Left kidney (tissue), 1 donor: ENCODE measurements at regions not wholly inside any gene's neighbourhood (a gene's known extent, or its start where the extent isn't known, plus 50 kb on each side); places are given as distances from the start of the nearest gene placed in this dataset.
"Not testable (repeated sequence)": the region's sequence is repeated elsewhere in the genome, so short reads cannot be mapped to it uniquely, and the experiment has no call there.

Experiments
- DNase-seq: peaks from one replicate; pipeline ENCODE4 v3.0.0-alpha.2; 2013

DNA sequence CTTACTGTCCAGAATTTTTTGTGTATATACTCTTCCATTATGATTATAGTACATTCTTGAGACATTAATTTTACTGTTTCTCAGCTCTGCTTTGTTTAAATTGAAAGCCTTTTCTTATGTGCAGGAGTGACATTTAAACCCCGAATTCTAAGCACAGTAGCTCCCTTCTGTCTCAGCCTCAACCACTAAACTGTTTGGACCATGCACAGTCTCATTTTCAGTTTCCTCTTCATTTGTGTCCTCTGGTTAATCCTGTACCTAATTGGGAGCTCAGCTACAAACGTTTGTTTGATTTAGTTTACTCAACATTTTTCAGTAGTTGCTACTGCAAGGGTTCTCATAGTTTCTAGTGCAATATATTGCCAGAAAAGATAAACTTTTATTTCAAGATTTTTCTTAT lies 206.3 kb downstream of the SLITRK5 start:
- DNase-seq: no peak

GRCh38 chr13:87878706-87879105 lies 207.5 kb downstream of the SLITRK5 start:
- no peak for DNase-seq

GRCh38 chr13:87884884-87885283 lies 213.7 kb downstream of the SLITRK5 start:
- no peak for DNase-seq

DNA sequence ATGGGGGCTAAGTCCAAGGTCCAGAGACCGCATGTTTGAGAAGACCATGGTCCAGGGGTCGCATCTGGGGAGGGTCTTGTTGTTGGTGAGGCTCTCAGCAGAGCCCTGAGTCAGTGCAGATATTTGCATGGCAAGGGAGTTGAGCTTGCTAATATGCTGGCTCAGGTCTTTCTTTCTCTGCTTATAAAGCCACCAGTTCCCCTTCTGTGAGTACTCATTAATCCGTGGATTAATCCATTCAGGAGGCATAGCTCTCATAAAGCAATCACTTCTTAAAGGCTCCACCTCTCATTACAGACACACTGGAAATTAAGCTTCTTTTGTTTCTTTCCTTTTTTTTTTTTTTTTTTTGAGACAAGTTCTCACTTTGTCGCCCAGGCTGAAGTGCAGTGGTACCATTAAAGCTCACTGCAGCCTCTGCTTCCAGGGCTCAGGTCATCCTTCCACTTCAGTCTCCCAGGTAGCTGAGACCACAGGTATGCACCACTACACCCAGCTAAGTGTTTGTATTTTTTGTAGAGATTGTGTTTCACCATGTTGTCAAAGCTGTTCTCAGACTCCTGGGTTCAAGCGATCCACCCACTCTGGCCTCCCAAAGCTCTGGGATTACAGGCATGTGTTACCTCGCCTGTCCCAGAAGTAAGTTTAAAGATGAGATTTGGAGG lies 216.4 kb downstream of the SLITRK5 start:
- peak; percentile 1 for DNase-seq

DNA sequence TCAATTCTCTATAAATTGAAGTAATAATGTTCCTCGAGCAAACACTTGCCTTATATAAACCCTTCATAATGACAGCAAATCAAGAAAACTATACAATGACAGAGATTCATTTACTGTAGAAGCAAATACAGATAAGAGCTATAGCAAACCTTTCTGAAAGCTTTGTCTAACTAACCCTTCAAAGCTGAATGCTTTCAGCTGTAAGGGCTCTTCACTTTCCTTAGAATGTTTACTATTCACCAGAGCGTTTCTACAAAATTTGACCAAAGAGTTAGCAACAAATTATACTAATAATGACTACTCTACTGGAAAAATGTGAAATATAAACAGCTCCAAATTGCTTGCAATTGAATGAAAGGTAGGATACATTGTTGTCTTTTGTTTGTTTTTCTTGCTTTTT lies 218.1 kb downstream of the SLITRK5 start:
- DNase-seq: no peak

DNA sequence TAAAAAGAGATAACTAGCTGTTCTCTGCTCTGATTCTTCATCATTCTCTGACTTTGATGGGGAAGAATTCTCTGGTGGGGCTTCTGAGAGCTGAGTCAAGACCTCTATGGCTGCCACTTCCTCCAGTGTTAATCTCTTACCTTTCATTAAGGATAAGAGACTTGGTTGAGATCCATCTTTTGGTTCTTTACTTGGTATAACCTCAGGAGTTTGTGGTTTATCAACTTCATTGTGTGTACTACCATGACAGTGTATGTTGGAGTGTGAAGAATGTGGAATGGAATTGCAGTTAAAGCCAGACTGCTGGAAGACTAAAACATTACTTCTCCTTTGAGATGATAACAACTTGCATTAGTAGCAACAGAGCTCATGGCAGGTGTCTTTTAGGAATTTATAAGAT lies 222.0 kb downstream of the SLITRK5 start:
- DNase-seq: no peak

DNA sequence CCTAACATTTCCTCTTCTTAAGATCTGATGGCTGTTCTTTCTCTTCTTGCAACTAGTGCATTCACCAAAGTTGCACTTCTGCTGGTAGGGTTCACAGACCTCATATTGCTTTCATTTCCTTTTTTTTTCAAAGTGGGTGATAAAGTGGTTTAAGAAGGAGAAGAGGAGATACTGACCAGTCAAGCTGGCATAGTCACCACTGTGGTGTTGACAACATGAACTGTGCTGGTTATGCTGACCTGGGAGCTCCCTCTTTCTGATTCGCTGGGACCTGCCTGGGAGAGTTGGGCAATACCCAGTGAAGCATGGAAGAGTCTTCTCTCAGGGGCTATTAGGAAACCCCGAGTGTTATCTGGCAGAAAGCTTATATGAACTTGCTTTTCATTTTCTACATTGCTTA lies 222.9 kb downstream of the SLITRK5 start:
- no peak for DNase-seq

DNA sequence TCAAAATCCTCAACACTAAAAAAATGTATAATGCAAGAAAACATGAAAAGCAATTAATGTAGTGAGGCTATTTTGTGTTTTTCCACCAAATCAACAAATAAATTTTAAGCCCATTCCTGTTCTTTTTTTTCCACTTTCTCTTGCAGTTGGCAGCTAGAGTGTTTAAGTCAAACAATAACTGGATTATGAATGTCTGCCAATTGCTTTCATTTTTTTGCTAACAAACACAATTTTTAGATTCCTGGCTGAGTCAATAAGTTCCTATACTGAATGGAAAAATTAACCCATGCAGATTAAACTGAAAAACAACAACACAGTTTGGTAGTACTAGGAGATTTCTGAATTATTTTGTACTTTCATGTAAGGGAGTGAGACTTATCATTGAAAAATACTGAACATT lies 232.4 kb downstream of the SLITRK5 start:
- no peak for DNase-seq

DNA sequence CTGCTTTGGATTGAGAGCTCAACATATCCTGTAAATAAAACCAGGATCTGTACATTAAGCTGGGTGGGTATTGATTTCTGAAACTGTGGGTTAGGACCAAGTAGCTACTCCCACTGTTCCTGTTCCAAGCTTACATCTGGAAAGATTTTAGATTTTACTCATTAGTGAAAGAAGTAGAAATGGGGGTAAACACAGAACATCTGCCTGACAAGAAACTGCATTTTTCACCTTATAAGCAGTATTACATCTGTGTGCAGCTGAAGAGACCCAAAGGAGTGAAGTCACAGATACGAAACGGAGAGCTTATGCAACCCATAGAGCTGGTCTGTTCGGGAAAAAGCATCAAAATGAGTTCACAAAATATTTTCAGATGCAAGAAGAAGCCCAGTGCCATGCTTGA lies 235.2 kb downstream of the SLITRK5 start:
- DNase-seq: no peak

- no peak for DNase-seq
Observed at GRCh38 chr13:87907202-87907601, 236.0 kb downstream of the SLITRK5 start.

DNA sequence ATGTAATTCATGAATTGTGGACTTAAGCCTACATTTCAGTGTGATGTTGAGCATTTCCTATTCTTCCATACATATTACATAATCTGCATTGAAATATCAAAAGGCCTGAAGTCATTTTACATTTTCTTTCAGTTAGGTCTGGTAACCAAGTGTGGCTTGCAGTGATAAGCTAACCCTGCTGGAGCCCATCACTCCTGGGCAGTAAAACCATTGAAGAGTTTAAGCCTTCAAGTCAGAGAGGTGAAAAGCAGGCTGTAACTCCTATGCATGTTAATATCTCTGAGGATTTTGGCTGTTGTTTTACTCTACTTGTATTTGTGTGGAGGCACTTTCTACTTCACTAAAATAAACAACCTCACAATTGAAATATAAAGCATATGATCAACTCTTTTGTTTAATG lies 248.8 kb downstream of the SLITRK5 start:
- DNase-seq: no peak

DNA sequence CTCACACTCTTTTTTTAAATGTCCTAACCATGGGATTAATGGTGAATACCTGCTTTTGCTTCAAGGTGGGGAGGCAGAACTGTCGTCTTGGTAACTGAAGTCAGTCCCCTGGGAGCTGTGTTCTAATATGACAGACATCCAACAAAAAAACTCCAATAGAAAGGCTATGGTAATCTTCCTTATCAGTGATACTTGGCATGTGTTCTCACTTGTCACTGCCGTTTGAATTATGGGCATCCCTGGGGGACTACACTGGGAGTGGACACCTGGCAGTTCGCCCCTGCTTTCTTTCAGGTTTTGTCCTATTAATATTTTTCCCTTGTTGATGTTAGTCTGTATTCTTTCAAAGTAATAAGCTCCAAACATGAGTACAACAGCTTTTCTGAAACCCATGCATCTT lies 252.6 kb downstream of the SLITRK5 start:
- no peak for DNase-seq

- no peak for DNase-seq
Observed at GRCh38 chr13:87925006-87925405, 253.8 kb downstream of the SLITRK5 start.

DNA sequence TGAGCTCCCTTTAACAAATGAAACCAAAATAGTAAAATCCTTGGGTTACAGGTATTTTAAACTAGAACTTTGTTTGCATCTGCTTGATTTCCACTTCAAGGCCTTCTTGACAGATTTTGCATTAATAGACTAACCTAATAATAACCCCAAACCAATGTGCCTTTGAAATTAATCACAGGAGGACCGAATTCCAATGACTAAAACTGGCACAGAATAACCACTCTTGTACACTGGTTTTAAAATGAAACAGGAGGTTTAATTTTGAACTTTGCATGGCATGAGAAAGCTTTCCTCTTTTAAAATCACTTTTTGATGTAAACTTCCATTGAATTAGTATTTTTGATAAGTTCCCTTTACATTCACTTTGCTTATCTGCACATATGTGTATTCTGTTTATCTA lies 269.6 kb downstream of the SLITRK5 start:
- no peak for DNase-seq

GRCh38 chr13:87941226-87941625 lies 270.1 kb downstream of the SLITRK5 start:
- no peak for DNase-seq

DNA sequence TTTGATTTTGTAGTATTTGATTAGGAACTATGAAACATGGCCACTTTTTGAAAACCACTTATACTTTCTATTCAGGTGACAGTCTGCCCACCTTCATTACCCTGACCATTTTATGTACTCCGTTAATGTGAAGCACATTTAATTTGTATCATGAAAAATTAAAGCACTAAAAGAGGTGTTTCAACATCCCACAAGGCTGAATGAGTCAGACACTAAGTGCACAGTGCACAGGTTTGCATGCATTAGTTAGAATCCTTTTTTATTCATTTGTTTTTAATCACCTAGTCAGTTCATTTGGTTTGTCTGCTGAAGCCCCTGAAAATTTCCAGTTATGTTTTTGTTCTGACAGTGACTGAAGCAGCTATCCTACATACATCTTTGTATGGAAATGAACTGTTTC lies 271.0 kb downstream of the SLITRK5 start:
- no peak for DNase-seq

GRCh38 chr13:87944038-87944437 lies 272.9 kb downstream of the SLITRK5 start:
- no peak for DNase-seq

DNA sequence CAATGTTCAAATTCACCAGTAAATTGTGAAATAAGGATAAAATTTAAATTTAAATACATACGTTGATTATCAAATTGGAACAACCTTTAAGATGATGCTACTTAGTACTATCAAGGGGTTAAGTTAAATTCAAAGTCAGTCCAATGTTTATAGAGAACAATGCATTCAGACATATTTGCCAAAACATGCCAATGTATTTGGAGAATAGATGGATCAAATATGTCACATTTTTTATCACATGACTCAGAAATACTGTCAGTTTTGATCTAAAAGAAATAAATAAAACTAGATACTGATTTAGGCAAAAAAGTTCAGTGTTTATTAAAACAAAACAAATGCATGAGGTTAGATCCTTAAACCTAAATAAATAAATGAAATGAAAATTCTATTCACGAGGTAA lies 281.2 kb downstream of the SLITRK5 start:
- DNase-seq: no peak

GRCh38 chr13:87953381-87953780 lies 282.2 kb downstream of the SLITRK5 start:
- no peak for DNase-seq

- DNase-seq: no peak
Observed at GRCh38 chr13:87954091-87954490, 282.9 kb downstream of the SLITRK5 start.

DNA sequence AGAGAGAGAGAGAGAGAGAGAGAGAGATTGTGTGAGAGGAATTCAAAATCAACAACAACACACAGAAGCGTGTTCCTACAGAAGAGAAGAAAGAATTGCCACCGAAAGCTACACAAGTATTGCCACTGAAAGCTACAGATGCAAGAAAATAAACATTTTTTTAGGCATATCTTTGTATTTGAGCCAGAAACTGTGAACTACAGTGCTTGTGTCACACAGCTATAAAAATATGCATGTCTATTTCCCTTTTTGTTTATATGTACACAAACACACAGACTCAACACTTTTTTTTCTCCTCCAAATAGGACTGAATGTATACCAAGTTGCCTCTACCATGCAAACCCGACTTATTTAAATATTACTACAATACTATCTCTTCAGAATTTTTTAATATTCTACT lies 290.4 kb downstream of the SLITRK5 start:
- DNase-seq: no peak

DNA sequence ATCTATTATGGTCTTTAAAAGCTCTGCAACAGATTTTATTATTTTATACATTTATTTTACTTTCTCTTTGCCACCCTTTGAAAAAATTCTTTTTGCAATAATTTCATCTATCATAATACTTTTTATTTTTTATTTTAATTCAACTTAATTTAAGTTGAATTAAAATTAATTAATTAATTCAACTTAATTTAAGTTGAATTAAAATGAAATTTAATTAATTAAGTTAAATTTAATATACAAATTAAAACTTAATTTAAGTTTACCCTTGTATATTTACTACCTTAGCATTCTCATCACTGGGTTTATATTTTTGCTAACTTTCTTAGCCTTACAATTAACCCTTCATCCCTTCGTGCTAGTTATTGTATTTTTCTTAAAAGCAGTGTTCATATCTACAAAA lies 301.4 kb downstream of the SLITRK5 start:
- DNase-seq: no peak

GRCh38 chr13:87975035-87975434 lies 303.9 kb downstream of the SLITRK5 start:
- DNase-seq: no peak

DNA sequence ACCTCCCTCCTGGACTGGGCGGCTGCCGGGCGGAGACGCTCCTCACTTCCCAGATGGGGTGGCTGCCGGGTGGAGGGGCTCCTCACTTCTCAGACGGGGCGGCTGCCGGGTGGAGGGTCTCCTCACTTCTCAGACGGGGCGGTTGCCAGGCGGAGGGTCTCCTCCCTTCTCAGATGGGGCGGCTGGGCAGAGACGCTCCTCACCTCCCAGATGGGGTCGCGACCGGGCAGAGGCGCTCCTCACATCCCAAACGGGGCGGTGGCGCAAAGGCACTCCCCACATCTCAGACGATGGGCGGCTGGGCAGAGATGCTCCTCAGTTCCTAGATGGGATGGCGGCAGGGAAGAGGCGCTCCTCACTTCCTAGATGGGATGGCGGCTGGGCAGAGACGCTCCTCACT lies 305.5 kb downstream of the SLITRK5 start:
- not testable (repeated sequence) for DNase-seq

DNA sequence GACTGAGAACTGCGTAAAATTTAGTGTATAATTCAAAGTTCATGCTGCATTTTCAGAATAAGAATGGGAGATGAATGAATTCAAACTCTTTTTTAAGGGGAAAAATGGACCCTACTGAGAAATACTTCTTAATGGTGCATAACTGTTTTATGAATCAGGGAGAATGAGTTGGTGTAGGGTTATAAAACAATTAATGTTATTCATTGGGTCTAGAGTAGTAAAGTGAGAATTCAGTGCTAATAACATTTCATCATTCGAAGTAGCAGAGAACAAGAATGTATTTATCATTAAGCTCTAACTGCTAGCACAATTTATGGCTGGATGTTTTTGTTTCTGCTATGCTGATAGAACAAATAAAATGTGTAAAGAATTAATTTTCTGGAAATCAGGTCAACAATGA lies 310.2 kb downstream of the SLITRK5 start:
- DNase-seq: no peak
